ENCODE measurements at regions not wholly inside any gene's neighbourhood (a gene's known extent, or its start where the extent isn't known, plus 50 kb on each side); places are given as distances from the start of the nearest gene placed in this dataset.

DNA sequence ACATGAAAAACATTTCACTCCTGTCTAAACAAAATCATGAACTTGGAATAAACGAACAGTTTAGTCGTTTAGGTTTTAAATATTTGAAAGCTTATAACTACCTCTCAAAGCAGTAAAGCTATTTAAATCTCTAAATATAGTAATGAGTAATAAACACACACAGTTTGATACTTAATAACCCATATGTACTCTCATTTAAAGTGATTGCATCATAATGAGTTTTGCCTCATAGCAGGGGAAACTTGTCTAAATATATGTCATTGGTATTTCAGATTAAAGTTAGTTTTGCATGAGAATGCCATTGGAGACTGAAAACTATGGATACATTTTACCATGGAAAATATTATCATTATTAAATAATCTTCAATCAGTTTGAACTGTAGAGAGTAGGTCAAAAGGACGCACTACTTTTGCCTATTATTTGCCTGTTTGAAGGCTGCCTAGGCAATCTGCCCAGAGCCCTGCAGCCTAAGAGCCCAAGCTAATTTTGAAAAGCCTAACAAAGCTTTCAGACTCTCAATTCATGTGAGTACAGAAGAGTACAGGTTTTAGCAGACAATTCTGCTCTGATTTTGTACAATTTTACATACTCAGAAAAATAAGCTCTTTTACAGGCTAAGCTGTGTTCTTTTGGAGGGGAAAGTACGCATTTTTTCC lies 632.8 kb downstream of the HACE1 start:
- no peaks in the 10 kb centered on the region for H3K27me3 ChIP-seq
- intact Hi-C loops (cut with DNase I): no loop called here
- H3K27ac ChIP-seq: no peak overlapping the region
- TF ChIP-seq, protein P1, sequence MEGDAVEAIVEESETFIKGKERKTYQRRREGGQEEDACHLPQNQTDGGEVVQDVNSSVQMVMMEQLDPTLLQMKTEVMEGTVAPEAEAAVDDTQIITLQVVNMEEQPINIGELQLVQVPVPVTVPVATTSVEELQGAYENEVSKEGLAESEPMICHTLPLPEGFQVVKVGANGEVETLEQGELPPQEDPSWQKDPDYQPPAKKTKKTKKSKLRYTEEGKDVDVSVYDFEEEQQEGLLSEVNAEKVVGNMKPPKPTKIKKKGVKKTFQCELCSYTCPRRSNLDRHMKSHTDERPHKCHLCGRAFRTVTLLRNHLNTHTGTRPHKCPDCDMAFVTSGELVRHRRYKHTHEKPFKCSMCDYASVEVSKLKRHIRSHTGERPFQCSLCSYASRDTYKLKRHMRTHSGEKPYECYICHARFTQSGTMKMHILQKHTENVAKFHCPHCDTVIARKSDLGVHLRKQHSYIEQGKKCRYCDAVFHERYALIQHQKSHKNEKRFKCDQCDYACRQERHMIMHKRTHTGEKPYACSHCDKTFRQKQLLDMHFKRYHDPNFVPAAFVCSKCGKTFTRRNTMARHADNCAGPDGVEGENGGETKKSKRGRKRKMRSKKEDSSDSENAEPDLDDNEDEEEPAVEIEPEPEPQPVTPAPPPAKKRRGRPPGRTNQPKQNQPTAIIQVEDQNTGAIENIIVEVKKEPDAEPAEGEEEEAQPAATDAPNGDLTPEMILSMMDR (IDR thresholded peaks at IDR 0.05): no peak
- TF ChIP-seq POLR2A (IDR thresholded peaks at IDR 0.05): no peak
- WGBS, 4 donors: 61 to 75% (median 69%) methylated on average over 4 of the region's 4 CpGs
- no peak overlapping the region for H3K4me3 ChIP-seq
- no peaks in the 10 kb centered on the region for H3K36me3 ChIP-seq (replicated peaks in 1 of 2)
- DNase-seq: no peak
- H3K4me1 ChIP-seq (replicated peaks in 1 of 2): no peaks in the 10 kb centered on the region
- H3K9me3 ChIP-seq (replicated peaks in 1 of 3): no peaks in the 10 kb centered on the region

DNA sequence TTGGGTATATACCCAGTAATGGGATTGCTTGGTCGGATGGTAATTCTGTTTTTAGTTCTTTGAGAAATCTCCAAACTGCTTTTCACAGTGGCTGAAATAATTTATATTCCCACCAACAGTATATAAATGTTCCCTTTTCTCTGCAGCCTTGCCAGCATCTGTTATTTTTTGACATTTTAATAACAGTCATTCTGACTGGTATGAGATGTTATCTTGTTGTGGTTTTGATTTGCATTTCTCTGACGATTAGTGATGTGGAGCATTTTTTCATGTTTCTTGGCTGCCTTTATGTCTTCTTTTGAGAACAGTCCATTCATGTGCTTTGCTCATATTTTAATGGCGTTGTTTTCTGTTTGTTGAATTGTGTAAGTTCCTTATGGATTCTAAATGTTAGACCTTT lies 641.6 kb downstream of the HACE1 start:
- TF ChIP-seq, protein P1 (IDR thresholded peaks at IDR 0.05): no peak
- TF ChIP-seq POLR2A (IDR thresholded peaks at IDR 0.05): no peak
- no peak for DNase-seq
- intact Hi-C loops (cut with DNase I): no loop called here
- Histone ChIP-seq H3K4me3 (no peak overlapping the region), H3K36me3 (replicated peaks in 1 of 2) (no peaks in the 10 kb centered on the region), H3K9me3 (replicated peaks in 1 of 3) (no peaks in the 10 kb centered on the region), H3K27ac (no peak overlapping the region), H3K27me3 (no peaks in the 10 kb centered on the region), H3K4me1 (replicated peaks in 1 of 2) (no peaks in the 10 kb centered on the region)
- 31 to 50% (median 36%) methylated on average over 3 of the region's 3 CpGs for WGBS, 4 donors

DNA sequence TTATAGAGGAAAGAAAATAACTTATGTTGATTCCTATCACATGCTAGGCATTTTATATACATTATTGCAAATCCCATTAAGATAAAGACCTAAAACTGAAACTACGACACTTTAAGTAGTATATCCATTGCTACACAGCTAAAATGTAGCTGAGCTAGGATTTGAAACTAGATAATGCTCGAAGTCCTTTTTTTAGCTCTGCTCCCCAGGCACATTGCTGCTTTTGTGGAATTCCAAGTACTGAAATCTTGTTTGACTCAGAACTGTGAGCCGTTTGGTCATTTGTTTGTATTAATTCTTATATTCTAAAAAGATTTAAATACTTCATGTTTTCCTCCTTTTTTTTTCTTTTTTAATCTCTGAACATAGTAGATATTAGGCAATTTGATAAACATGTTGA lies 644.8 kb downstream of the HACE1 start:
- Histone ChIP-seq H3K27ac (no peak overlapping the region), H3K4me1 (replicated peaks in 1 of 2) (no peaks in the 10 kb centered on the region), H3K9me3 (replicated peaks in 1 of 3) (no peaks in the 10 kb centered on the region), H3K27me3 (no peaks in the 10 kb centered on the region), H3K36me3 (replicated peaks in 1 of 2) (no peaks in the 10 kb centered on the region), H3K4me3 (no peak overlapping the region)
- 53 to 63% (median 55%) methylated on average over 3 of the region's 3 CpGs for WGBS, 4 donors
- DNase-seq: no peak
- intact Hi-C loops (cut with DNase I): no loop called here
- no peak for TF ChIP-seq POLR2A (IDR thresholded peaks at IDR 0.05)
- TF ChIP-seq, protein P1 (IDR thresholded peaks at IDR 0.05): no peak

DNA sequence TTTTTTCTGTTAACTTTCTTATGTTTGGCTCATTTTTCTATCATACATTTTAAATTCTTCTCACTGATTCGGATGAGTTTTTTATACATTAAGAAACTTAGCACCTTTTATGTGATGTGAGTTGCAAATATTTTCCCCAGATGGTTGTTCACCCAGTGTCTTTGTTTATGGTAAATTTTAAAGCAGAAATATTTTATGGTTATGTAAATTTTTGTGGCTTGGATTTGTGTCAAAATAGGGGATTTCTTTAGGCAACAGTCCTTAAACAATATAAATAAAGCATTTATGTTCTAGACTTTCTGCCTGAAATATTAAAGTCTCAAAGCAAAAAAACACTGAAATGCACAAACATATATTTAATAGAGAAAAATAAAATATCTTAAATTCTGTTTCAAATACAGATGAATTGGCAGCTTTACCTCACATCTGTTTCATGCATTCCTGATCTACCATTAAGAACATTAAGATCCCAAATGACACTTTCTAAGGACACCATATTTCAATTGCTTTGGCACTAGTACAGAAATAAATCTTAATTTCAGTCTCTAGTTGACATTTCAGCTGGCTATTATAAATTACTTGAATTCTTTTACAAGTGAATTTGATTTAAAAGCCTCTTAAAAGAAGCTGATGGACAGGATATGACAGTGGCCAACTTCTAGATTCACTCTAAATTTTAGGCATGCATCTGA lies 646.6 kb downstream of the HACE1 start:
- Histone ChIP-seq H3K36me3 (replicated peaks in 1 of 2) (no peaks in the 10 kb centered on the region), H3K4me3 (no peak overlapping the region), H3K27me3 (no peaks in the 10 kb centered on the region), H3K9me3 (replicated peaks in 1 of 3) (no peaks in the 10 kb centered on the region), H3K27ac (no peak overlapping the region), H3K4me1 (replicated peaks in 1 of 2) (no peaks in the 10 kb centered on the region)
- intact Hi-C loops (cut with DNase I): no loop called here
- DNase-seq: no peak
- no peak for TF ChIP-seq POLR2A (IDR thresholded peaks at IDR 0.05)
- TF ChIP-seq, protein P1 (IDR thresholded peaks at IDR 0.05): no peak
- WGBS, 4 donors: 63 to 78% (median 68%) methylated on average over 1 of the region's 1 CpG
